ENCODE measurements at regions not wholly inside any gene's neighbourhood (a gene's known extent, or its start where the extent isn't known, plus 50 kb on each side); places are given as distances from the start of the nearest gene placed in this dataset.

GRCh38 chr14:34093883-34094282, 143.0 kb upstream of the EGLN3 start:
- Histone ChIP-seq H3K36me3 (no peaks in the 10 kb centered on the region), H3K4me1 (ENCODE audit: insufficient read depth) (no peaks in the 10 kb centered on the region), H3K27me3 (no peaks in the 10 kb centered on the region), H3K4me3 (no peak overlapping the region), H3K9me3 (no peaks in the 10 kb centered on the region), H3K27ac (no peak overlapping the region)
- 94 to 98% (median 96%) methylated on average over 3 of the region's 3 CpGs for WGBS, 3 donors
- DNase-seq, result no peak
- intact Hi-C loops (cut with DNase I), result loop anchor here in 1 of 4 donors (10.0 kb wide), 1 partner anchor 249 kb away; no protein-coding TSS in a partner anchor
- TF ChIP-seq POLR2A (IDR thresholded peaks at IDR 0.05) (no peak), EP300 (IDR thresholded peaks at IDR 0.05) (no peak), CTCF (IDR thresholded peaks at IDR 0.05) (no peak)

DNA sequence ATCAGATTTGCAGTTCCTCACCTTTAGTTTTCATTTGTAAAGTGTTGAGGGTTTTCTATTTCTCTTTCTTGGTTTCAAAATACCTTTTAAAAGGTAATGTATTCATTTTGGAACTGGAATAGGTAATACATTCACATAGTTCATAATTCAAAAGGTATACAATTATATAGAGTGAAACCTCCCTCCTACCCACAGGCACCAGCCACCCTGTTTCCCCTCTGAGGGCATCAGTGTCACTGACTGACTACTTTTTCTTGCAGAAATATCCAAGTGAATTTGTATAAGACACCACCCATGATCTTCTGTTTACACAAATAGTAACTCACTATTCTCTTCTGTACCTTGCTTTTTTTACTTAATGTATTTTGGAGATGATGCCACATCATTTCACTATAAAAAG, 139.6 kb upstream of the EGLN3 start:
- no peaks in the 10 kb centered on the region for H3K9me3 ChIP-seq
- H3K27me3 ChIP-seq, result no peaks in the 10 kb centered on the region
- H3K27ac ChIP-seq, result no peak overlapping the region
- H3K36me3 ChIP-seq, result no peaks in the 10 kb centered on the region
- DNase-seq, result no peak
- H3K4me3 ChIP-seq, result no peak overlapping the region
- H3K4me1 ChIP-seq (ENCODE audit: insufficient read depth), result no peaks in the 10 kb centered on the region
- TF ChIP-seq EP300 (IDR thresholded peaks at IDR 0.05) (no peak), CTCF (IDR thresholded peaks at IDR 0.05) (no peak), POLR2A (IDR thresholded peaks at IDR 0.05) (no peak)
- intact Hi-C loops (cut with DNase I), result loop anchor here in 1 of 4 donors (10.0 kb wide), 1 partner anchor 246 kb away; no protein-coding TSS in a partner anchor

DNA sequence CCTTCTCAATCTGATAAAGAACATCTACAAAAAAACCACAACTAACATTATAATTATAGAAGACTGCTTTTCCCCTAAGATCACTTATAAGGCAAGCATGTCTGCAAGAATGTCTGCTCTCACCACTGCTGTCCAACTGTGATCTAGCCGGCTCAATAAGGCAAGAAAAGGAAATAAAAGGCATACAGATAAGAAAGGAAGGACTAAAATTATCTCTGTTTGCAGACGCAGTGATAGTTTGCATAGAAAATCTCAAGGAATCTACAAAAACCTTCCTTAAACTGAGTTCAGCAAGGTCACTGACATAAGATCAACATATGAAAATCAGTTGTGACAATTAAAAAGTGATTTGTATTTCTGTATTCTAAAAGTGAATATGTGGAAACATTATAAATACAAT, 138.0 kb upstream of the EGLN3 start:
- intact Hi-C loops (cut with DNase I), result no loop called here
- Histone ChIP-seq H3K4me3 (no peak overlapping the region), H3K27me3 (no peaks in the 10 kb centered on the region), H3K9me3 (no peaks in the 10 kb centered on the region), H3K4me1 (ENCODE audit: insufficient read depth) (no peaks in the 10 kb centered on the region), H3K36me3 (no peaks in the 10 kb centered on the region), H3K27ac (no peak overlapping the region)
- TF ChIP-seq POLR2A (IDR thresholded peaks at IDR 0.05), result no peak
- TF ChIP-seq EP300 (IDR thresholded peaks at IDR 0.05), result no peak
- no peak for TF ChIP-seq CTCF (IDR thresholded peaks at IDR 0.05)
- no peak for DNase-seq
- 59 to 85% (median 68%) methylated on average over 2 of the region's 2 CpGs for WGBS, 3 donors

DNA sequence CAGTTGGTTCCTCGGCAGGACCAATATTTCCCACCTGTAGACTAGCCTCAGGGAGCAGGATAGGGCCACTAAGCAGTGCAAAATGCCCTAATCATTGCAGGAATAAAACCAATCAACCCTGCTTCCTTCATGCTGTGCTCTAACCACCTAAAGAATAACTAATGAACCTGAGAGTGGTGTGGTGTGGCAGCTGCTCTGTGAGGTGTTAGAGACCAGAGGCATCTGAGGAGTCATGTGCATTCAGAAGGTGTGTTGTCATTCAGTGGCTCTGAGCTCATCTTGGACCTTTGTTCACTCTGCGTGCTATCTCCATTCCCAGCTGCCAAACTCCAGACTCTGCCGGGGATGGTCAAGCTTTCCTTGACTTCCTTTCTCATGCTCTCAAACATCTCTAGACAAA, 136.7 kb upstream of the EGLN3 start:
- H3K27ac ChIP-seq, result no peak overlapping the region
- H3K4me1 ChIP-seq (ENCODE audit: insufficient read depth), result no peaks in the 10 kb centered on the region
- TF ChIP-seq CTCF (IDR thresholded peaks at IDR 0.05), result no peak
- no peak for TF ChIP-seq EP300 (IDR thresholded peaks at IDR 0.05)
- TF ChIP-seq POLR2A (IDR thresholded peaks at IDR 0.05), result no peak
- 94 to 96% (median 94%) methylated on average over 3 of the region's 3 CpGs for WGBS, 3 donors
- H3K36me3 ChIP-seq, result no peaks in the 10 kb centered on the region
- DNase-seq, result no peak
- intact Hi-C loops (cut with DNase I), result no loop called here
- H3K27me3 ChIP-seq, result no peaks in the 10 kb centered on the region
- no peak overlapping the region for H3K4me3 ChIP-seq
- H3K9me3 ChIP-seq, result no peaks in the 10 kb centered on the region
